ENCODE measurements at regions not wholly inside any gene's neighbourhood (a gene's known extent, or its start where the extent isn't known, plus 50 kb on each side); places are given as distances from the start of the nearest gene placed in this dataset.
"Not testable (repeated sequence)": the region's sequence is repeated elsewhere in the genome, so short reads cannot be mapped to it uniquely, and the experiment has no call there.

- no peak for DNase-seq (ENCODE audit: low read depth)
Measured at GRCh38 chr1:209109001-209109785, 474.3 kb upstream of the CAMK1G start.

GRCh38 chr1:209113521-209113920, 470.0 kb upstream of the CAMK1G start:
- DNase-seq (ENCODE audit: low read depth), result no peak

- no peak for DNase-seq (ENCODE audit: low read depth)
Measured at GRCh38 chr1:209116705-209117104, 466.8 kb upstream of the CAMK1G start.

GRCh38 chr1:209123601-209124000, 459.9 kb upstream of the CAMK1G start:
- no peak for DNase-seq (ENCODE audit: low read depth)

- not testable (repeated sequence) for DNase-seq (ENCODE audit: low read depth)
Measured at GRCh38 chr1:209129091-209129490, 454.4 kb upstream of the CAMK1G start.

GRCh38 chr1:209130886-209131285, 452.6 kb upstream of the CAMK1G start:
- no peak for DNase-seq (ENCODE audit: low read depth)

GRCh38 chr1:209132736-209133467, 450.6 kb upstream of the CAMK1G start:
- DNase-seq (ENCODE audit: low read depth), result no peak

GRCh38 chr1:209134001-209134400, 449.5 kb upstream of the CAMK1G start:
- no peak for DNase-seq (ENCODE audit: low read depth)

- DNase-seq (ENCODE audit: low read depth), result no peak
Measured at GRCh38 chr1:209143916-209144315, 439.6 kb upstream of the CAMK1G start.

GRCh38 chr1:209150114-209150513, 433.4 kb upstream of the CAMK1G start:
- DNase-seq (ENCODE audit: low read depth), result no peak

- no peak for DNase-seq (ENCODE audit: low read depth)
Measured at GRCh38 chr1:209153411-209153810, 430.1 kb upstream of the CAMK1G start.

GRCh38 chr1:209154912-209155311, 428.6 kb upstream of the CAMK1G start:
- DNase-seq (ENCODE audit: low read depth), result no peak

- DNase-seq (ENCODE audit: low read depth), result no peak
Measured at GRCh38 chr1:209155546-209155945, 428.0 kb upstream of the CAMK1G start.

GRCh38 chr1:209156991-209157390, 426.5 kb upstream of the CAMK1G start:
- DNase-seq (ENCODE audit: low read depth), result no peak

- DNase-seq (ENCODE audit: low read depth), result no peak
Measured at GRCh38 chr1:209157546-209158249, 425.8 kb upstream of the CAMK1G start.

GRCh38 chr1:209158851-209159250, 424.7 kb upstream of the CAMK1G start:
- DNase-seq (ENCODE audit: low read depth), result no peak

GRCh38 chr1:209160230-209160629, 423.3 kb upstream of the CAMK1G start:
- DNase-seq (ENCODE audit: low read depth), result no peak

- no peak for DNase-seq (ENCODE audit: low read depth)
Measured at GRCh38 chr1:209162651-209163050, 420.9 kb upstream of the CAMK1G start.

GRCh38 chr1:209168204-209168603, 415.3 kb upstream of the CAMK1G start:
- no peak for DNase-seq (ENCODE audit: low read depth)

GRCh38 chr1:209171151-209171550, 412.4 kb upstream of the CAMK1G start:
- DNase-seq (ENCODE audit: low read depth), result no peak

- no peak for DNase-seq (ENCODE audit: low read depth)
Measured at GRCh38 chr1:209172286-209172685, 411.2 kb upstream of the CAMK1G start.

- DNase-seq (ENCODE audit: low read depth), result not testable (repeated sequence)
Measured at GRCh38 chr1:209172792-209173542, 410.5 kb upstream of the CAMK1G start.
